ENCODE measurements at regions not wholly inside any gene's neighbourhood (a gene's known extent, or its start where the extent isn't known, plus 50 kb on each side); places are given as distances from the start of the nearest gene placed in this dataset.
"Not testable (repeated sequence)": the region's sequence is repeated elsewhere in the genome, so short reads cannot be mapped to it uniquely, and the experiment has no call there.

- Mint-ChIP-seq H3K27me3 (ENCODE audit: low read depth in 2 of 2) (no peaks in the 10 kb centered on the region), H3K36me3 (no peaks in the 10 kb centered on the region), H3K27ac (no peak overlapping the region), H3K4me1 (no peaks in the 10 kb centered on the region), H3K9me3 (peaks cover 3 to 4% of the 10 kb centered on the region in 2 donors), H3K4me3 (no peak overlapping the region)
- DNase-seq (no peak), ATAC-seq (no peak)
- H3K4me1 ChIP-seq (ENCODE audit: control insufficient read depth, insufficient read depth, low read length): no peaks in the 10 kb centered on the region
- TF ChIP-seq CTCF (IDR thresholded peaks at IDR 0.05): no peak
- no peak overlapping the region for H3K4me3 ChIP-seq (ENCODE audit: low read length)
- no peak overlapping the region for H3K27ac ChIP-seq (ENCODE audit: low read length)
- no peaks in the 10 kb centered on the region for H3K27me3 ChIP-seq (ENCODE audit: control insufficient read depth, insufficient read depth, low read length)
- WGBS (ENCODE audit: insufficient coverage): 93% methylated on average over 1 of the region's 1 CpG
- H3K9me3 ChIP-seq (ENCODE audit: control insufficient read depth, insufficient read depth, low read length): no peaks in the 10 kb centered on the region
- H3K36me3 ChIP-seq (ENCODE audit: control insufficient read depth, insufficient read depth, low read length): no peaks in the 10 kb centered on the region
- intact Hi-C loops (cut with micrococcal nuclease): no loop called here
Observed at GRCh38 chr4:23966725-23967124, 76.9 kb upstream of the PPARGC1A start.

DNA sequence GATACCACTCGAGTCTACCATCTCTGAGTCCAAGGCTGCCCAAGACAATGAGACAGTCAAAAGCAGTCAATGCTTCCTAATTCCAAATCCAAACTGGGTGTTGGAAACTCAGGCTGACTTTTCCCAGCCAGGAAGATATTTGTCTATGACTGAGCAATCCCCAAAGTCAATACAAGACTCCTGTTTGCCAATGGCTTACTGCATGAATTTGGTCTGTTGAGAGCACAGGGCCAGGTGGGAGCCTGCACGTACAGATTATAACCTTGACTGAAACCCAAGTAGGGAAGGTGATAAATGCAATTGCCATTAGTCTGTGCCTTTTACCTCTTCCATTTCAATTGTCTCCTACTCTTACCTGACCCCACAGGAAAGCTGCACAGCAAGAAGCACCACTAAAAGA is 72.6 kb upstream of the PPARGC1A start:
- Mint-ChIP-seq H3K4me1 (no peaks in the 10 kb centered on the region), H3K27me3 (ENCODE audit: low read depth in 2 of 2) (no peaks in the 10 kb centered on the region), H3K4me3 (no peak overlapping the region), H3K9me3 (peaks cover 3 to 6% of the 10 kb centered on the region in 2 donors), H3K27ac (no peak overlapping the region), H3K36me3 (no peaks in the 10 kb centered on the region)
- 74% methylated on average over 2 of the region's 2 CpGs for WGBS (ENCODE audit: insufficient coverage)
- ATAC-seq: no peak
- no peak for DNase-seq
- Histone ChIP-seq H3K36me3 (ENCODE audit: control insufficient read depth, insufficient read depth, low read length) (no peaks in the 10 kb centered on the region), H3K4me1 (ENCODE audit: control insufficient read depth, insufficient read depth, low read length) (no peaks in the 10 kb centered on the region), H3K4me3 (ENCODE audit: low read length) (no peak overlapping the region), H3K27me3 (ENCODE audit: control insufficient read depth, insufficient read depth, low read length) (no peaks in the 10 kb centered on the region), H3K9me3 (ENCODE audit: control insufficient read depth, insufficient read depth, low read length) (no peaks in the 10 kb centered on the region), H3K27ac (ENCODE audit: low read length) (no peak overlapping the region)
- TF ChIP-seq CTCF (IDR thresholded peaks at IDR 0.05): no peak
- intact Hi-C loops (cut with micrococcal nuclease): no loop called here

DNA sequence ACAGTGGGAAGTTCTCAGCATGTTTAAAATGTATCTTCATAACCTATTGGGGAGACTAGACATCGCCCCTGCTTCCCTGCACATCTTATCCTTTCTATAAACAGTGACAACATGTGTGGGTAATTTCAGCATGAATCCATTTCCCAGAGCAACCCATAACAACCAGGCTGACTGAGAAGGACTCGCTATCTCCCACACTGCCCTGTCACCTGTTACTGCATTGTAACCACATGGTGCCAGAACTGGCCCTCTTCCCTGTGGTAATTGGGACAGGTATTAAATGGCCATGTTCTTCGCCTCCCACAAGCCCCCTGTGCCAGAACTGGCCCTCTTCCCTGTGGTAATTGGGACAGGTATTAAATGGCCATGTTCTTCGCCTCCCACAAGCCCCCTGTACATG is 71.5 kb upstream of the PPARGC1A start:
- H3K36me3 ChIP-seq (ENCODE audit: control insufficient read depth, insufficient read depth, low read length); H3K9me3 Mint-ChIP-seq; H3K27me3 Mint-ChIP-seq (ENCODE audit: low read depth in 2 of 2); H3K27ac Mint-ChIP-seq; H3K27ac ChIP-seq (ENCODE audit: low read length); H3K4me1 Mint-ChIP-seq; intact Hi-C loops (cut with micrococcal nuclease); H3K4me1 ChIP-seq (ENCODE audit: control insufficient read depth, insufficient read depth, low read length); H3K36me3 Mint-ChIP-seq; DNase-seq; H3K27me3 ChIP-seq (ENCODE audit: control insufficient read depth, insufficient read depth, low read length); ATAC-seq; H3K4me3 Mint-ChIP-seq; H3K9me3 ChIP-seq (ENCODE audit: control insufficient read depth, insufficient read depth, low read length); H3K4me3 ChIP-seq (ENCODE audit: low read length): not testable (repeated sequence)
- WGBS (ENCODE audit: insufficient coverage): 82% methylated on average over 4 of the region's 4 CpGs

GRCh38 chr4:23959396-23960148 is 69.7 kb upstream of the PPARGC1A start:
- H3K27me3 ChIP-seq (ENCODE audit: control insufficient read depth, insufficient read depth, low read length): no peaks in the 10 kb centered on the region
- Mint-ChIP-seq H3K27ac (no peak overlapping the region), H3K4me3 (no peak overlapping the region), H3K9me3 (peaks cover 8 to 10% of the 10 kb centered on the region in 2 donors), H3K36me3 (no peaks in the 10 kb centered on the region), H3K4me1 (no peaks in the 10 kb centered on the region), H3K27me3 (ENCODE audit: low read depth in 2 of 2) (no peaks in the 10 kb centered on the region)
- TF ChIP-seq CTCF (IDR thresholded peaks at IDR 0.05): no peak
- intact Hi-C loops (cut with micrococcal nuclease): no loop called here
- H3K4me1 ChIP-seq (ENCODE audit: control insufficient read depth, insufficient read depth, low read length): no peaks in the 10 kb centered on the region
- no peak overlapping the region for H3K27ac ChIP-seq (ENCODE audit: low read length)
- ATAC-seq: no peak
- H3K36me3 ChIP-seq (ENCODE audit: control insufficient read depth, insufficient read depth, low read length): no peaks in the 10 kb centered on the region
- 84% methylated on average over 5 of the region's 5 CpGs for WGBS (ENCODE audit: insufficient coverage)
- no peak overlapping the region for H3K4me3 ChIP-seq (ENCODE audit: low read length)
- no peak for DNase-seq
- H3K9me3 ChIP-seq (ENCODE audit: control insufficient read depth, insufficient read depth, low read length): no peaks in the 10 kb centered on the region
